GM21529 (cell line): ENCODE measurements at regions not wholly inside any gene's neighbourhood (a gene's known extent, or its start where the extent isn't known, plus 50 kb on each side); places are given as distances from the start of the nearest gene placed in this dataset.
"Not testable (repeated sequence)": the region's sequence is repeated elsewhere in the genome, so short reads cannot be mapped to it uniquely, and the experiment has no call there.

Experiments used
- ATAC-seq: cut with Tn5 transposase; IDR thresholded peaks from one replicate; pipeline ENCODE4 v1.9.1; 2021; ENCODE audit not compliant: unreplicated experiment

- ATAC-seq, result no peak
Observed at GRCh38 chr21:22258821-22259220, 1260.6 kb downstream of the NCAM2 start.

DNA sequence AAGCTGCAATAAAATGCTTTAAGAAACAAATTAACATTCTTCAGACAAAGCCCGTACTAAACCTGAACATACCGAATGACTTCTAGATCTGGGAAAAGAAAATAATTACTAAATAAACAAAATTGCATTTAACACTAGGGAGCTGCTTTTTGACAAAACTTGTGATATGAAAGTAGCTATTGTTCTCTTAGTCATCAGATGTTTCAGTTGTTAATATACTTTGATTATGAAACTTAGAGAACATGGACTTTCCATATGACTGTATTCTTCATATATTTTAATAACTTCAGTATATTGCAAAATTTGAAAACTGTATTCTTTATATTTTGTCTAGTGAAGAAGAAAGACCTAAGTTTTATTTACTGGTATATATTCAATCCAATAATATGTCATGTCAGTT lies 1262.1 kb downstream of the NCAM2 start:
- no peak for ATAC-seq

- ATAC-seq, result no peak
Observed at GRCh38 chr21:22263890-22264289, 1265.7 kb downstream of the NCAM2 start.

DNA sequence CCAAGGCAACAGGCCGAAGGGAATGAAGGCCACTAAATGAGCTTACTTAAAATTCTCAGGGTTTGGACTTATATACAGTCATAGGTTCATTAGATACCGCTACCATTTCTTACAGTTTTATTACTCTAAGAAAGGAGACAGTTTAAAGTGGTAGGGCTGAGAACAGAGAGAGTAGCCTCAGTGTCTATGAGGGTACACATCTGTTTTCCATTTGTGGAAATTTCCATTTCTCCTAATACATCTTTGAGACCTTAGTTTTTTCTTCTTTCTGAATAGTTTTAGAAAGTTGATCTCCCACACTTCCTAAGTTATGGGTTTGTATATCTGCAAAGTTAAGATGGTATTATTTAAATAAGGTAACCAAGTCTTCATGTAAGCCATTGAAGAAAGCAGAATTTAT lies 1279.1 kb downstream of the NCAM2 start:
- ATAC-seq, result no peak

DNA sequence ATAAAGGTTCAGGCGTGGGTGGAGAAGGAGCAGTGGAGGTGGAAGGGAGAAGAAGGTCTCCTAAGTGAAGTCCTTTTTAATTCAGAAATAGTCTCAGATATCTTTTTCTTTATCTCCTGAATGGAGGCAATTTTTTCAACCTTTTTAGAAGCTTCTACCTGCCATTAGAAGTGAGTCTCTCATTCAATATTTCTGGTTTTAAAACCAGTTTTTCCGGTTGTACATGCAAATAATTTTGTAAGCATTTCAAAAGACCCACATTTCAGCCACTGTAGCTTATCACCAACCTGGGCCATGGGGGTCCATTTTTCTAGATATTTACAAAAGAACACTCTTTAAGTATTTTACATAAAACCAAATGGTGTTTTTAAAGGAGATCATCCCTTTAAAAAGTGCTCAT lies 1280.2 kb downstream of the NCAM2 start:
- ATAC-seq, result no peak

GRCh38 chr21:22280851-22281250 lies 1282.6 kb downstream of the NCAM2 start:
- no peak for ATAC-seq

- no peak for ATAC-seq
Observed at GRCh38 chr21:22288885-22289499, 1290.8 kb downstream of the NCAM2 start.

GRCh38 chr21:22292144-22292543 lies 1293.9 kb downstream of the NCAM2 start:
- ATAC-seq, result no peak

GRCh38 chr21:22297575-22297974 lies 1299.4 kb downstream of the NCAM2 start:
- no peak for ATAC-seq

DNA sequence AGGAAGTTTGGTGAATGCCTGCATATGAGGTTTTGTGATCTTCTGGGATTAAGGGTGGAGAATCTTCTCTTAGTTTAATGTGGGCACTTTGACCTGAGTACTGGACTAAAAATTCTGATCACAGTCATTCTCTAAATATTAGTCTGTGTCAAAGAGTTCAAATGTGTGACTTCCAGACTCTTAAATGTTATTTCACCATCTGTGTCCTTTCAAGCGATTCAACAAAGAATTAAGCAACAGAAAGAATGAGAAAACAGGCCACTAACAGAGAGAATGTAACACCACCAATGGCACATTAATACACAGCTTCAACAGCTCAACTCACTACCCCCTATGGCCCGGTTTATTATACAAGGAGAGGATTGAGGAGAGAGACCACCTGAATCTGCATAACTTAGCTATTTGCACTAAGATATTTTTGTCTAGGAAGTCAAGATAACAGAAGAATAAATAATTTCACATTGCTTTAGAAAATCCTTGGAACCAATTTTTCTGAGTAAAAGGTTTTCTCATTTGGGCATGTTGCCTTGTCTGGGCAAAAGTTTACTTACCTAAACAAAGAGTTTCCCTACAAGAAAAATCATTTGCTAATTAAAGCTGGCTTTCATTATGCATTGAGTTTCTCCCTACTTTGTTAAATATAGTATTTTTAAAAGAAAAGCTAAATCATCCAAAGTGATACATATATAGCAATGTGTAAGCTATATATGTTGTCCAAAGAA lies 1313.7 kb downstream of the NCAM2 start:
- no peak for ATAC-seq

DNA sequence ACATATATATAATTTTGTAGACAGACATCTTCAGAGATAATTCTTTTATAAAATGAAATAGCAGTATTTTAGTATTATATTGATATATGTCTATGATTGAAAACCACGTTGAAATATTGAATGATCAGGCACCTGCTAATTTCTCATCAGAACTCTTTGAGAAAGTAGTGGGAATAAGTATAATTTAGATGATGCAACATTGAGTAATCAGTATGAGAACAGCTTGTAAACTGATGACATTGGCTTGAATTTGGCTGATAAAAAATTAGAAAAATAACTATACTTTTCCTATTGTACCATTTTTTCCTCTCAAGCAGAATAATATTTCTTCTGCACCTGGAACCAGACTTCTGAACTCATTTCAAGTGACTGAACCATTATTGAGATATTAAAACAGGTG lies 1316.8 kb downstream of the NCAM2 start:
- no peak for ATAC-seq

DNA sequence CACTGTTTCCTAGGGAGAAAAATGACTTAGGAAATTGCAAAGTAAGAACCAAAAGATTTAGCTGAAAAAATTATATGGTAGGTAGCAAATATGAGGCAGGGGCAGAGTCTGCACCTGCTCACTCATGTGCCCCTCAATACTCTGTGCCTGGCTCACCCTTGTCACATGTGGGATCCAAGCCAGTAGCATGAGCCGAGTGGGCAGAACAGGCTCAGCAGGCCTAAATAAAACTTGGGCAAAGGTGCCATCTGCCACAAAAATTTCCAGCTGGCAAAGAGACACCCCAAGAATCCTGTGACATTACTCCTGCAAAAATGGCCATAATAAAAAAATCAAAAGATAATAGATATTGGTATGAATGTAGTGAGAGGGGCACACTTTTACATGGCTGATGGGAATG lies 1321.2 kb downstream of the NCAM2 start:
- no peak for ATAC-seq

GRCh38 chr21:22342889-22343288 lies 1344.7 kb downstream of the NCAM2 start:
- ATAC-seq, result no peak

GRCh38 chr21:22343303-22343702 lies 1345.1 kb downstream of the NCAM2 start:
- ATAC-seq, result no peak

DNA sequence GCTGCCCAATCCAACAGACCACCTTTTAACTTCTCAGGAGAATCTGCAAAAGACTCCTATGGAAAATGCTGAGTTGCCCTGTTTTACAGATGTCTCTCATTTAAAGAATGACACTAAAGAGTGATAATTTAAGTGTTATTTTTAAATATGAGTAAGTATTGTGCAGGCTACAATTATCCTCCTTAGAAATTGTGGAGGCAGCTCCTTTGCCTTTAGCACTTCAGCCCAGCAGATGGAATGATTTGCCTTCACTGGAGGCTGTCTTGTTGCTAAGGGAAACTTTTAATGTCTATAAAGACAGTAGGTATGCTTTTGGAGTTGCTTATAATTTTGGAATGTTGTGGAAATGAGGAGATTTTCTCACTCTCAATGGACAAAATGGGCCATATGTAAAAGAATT lies 1345.5 kb downstream of the NCAM2 start:
- no peak for ATAC-seq

DNA sequence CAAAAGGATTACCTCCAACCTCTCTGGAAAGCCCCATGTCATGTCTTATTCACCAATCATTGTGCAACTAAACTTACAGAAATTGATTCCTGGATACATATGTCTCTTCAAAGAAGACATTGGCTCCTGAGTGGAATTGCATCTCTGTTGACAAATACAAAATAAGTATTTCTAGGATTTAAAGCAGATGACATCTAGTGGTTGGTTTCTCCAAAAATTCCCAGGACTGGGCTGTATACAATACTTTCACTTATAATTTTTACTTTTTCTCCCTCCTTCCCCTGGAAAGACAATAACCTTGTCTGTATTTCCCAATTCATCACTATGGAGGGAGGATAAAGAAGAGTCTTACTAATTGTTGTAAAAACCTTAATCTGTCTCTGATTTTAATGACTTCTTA lies 1347.4 kb downstream of the NCAM2 start:
- ATAC-seq, result no peak

DNA sequence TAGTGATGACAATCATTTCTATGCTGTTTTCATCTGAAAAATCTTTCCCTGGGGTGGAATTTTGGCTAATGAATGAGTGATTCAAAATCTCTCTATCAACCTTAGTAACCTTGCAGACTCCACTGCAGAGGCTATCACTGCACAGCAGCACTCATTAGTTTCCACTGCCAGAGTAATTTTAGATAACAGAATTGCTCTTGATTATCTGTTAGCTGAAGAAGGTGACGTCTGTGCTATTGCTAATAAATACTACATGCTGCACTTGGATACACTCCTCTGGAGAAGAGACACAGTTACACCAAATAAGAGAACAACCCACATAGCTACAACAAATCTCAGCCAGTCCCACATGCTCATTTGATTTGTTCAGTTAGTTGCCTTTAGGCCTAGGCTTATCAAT lies 1348.4 kb downstream of the NCAM2 start:
- no peak for ATAC-seq

DNA sequence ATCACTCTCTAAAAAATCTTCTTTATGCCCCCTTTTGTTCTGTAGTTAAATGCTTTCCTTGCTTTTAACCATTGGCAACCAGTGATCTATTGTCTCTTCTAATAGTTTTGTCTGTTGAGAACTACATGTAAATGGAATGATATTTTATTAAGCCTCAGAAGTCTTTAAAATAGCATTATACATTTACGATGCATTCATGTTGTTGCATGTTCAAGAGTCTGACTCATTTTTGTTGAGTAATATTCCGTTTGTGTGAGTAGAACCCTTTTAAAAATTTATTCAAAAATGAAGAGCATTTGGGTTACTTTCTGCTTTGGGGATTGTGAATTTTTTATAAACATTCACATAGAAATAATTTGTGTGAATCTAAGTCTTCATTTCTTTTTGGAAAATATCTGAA lies 1352.9 kb downstream of the NCAM2 start:
- ATAC-seq, result no peak

DNA sequence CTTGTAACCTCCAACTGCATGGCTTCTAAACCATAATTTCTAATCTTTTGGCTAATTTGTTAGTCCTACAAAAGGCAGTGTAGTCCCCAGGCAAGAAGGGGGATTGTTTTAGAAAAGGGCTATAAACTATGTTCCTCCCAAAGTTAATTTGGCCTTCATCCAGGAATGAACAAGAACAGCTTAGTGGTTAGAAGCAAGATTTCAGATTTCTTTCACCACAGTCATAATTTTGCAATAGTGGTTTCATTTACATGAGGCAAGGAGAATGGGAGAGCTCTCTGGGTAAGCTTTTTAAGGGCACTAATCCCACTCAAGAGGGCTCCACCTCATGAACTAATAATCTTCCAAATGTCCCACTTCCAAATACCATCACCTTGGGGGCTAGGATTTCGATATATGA lies 1353.9 kb downstream of the NCAM2 start:
- no peak for ATAC-seq

DNA sequence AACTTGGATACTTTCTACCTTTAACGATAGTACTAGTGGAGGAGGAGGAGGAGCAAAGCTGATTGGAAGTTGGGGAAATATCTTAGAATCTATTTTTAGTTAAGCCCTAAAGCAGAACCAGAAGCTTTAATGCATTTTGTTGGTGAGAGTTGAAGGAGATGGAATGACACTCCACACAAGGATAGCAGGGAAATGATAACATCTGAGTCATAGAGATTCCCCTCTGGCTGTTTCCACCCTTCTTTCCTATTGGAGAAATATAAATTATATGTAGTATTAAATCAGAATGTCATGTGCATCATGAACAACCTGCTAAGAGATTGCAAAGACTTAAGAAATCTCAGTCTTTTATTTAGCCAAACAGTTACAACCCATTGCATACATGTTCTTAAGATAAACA lies 1357.7 kb downstream of the NCAM2 start:
- no peak for ATAC-seq

GRCh38 chr21:22356663-22357062 lies 1358.5 kb downstream of the NCAM2 start:
- no peak for ATAC-seq

DNA sequence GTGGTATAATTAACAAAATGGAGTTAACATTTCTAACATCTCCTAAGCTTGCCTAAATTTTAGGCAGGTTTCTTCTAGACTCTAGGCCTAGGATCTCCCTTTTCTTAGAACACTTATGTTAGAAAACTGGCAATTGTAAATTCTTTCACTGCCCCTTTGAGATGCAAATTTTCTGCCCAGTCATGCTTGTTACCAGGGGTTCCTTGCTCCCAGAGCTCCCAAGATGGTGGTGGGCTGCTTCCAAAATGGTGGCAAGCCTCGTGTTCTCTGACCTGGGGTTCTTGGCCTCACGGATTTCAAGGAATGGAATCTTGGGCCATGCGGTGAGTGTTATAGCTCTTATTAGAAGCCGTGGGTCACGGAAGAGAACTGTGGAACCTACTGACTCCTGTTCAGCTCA lies 1361.4 kb downstream of the NCAM2 start:
- ATAC-seq, result not testable (repeated sequence)

DNA sequence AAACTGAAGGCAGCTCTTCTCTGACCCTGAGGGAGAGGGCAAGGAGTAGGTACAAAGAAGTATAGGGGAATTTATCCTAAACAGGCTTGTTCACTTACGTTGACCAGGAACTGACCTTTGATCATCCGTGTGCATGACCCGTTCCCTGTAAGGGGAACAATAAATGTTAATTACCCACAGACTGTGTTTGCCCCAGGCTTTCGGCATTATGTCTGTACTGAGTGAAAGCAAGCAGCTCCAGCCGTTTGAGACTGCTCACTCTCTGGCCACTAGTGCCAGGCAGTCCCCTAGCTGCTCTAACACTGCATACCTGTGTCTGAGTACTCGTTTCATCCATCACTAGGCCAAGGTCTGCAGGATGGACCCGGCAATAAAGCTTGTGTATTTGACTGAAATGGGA lies 1365.3 kb downstream of the NCAM2 start:
- ATAC-seq, result no peak
